CD4-positive, alpha-beta T cell treated with Interleukin-4 for 1 hour (primary cell): ENCODE measurements at regions not wholly inside any gene's neighbourhood (a gene's known extent, or its start where the extent isn't known, plus 50 kb on each side); places are given as distances from the start of the nearest gene placed in this dataset.

Source experiments
- DNase-seq, 2 donors: peaks; one replicate each; pipeline ENCODE4 v3.0.0-alpha.2; 2020 to 2022

DNA sequence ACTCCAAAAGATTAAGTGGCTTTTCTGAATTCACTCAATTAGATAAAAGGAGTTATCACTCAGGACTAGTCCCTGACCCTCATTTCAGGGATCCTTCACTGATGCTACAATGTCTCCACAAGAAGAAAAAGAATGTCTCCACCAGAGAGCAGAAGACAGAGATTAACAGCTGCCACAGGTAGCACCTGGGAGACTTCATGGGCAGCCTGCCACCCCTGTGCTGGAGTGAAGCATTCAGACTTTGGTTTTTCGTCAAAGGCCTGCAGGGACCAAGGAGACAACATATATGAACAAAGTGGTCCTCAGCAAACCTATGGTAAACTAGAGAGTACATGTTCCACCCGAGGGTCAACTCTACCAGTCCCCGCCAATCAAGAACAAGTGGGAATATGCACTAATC, 197.0 kb upstream of the ACVR2A start:
- DNase-seq: no peak

DNA sequence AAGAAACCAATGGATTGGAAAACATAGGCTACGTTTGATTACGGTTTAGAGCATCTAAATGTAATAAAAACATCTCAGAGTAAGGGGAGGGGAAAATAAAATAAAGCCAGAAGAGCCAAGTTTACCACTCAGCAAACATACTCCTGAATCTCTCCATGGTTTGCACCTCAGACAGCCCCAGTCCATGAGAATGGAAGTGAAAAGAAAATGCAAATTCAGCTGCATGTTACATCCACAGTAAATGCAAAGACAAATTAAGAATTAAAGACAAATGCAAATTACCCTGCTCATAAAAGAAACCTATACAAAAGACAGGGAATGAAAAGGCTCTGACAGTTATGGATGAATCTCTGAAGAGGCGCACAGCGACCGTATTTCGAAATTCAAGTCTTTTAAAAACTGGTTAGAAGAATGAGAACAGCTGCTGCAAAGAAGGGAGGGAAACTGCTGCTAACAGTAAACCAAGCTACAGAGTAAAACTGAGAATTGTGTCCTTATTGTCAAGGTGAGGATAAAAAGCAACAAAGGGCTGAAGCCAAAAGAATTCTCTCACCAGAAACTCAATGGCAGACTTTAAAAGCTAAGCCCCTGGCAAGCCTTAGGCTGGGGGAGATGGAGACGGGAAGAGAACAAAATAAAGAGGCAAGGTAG, 197.9 kb upstream of the ACVR2A start:
- DNase-seq: no peak

DNA sequence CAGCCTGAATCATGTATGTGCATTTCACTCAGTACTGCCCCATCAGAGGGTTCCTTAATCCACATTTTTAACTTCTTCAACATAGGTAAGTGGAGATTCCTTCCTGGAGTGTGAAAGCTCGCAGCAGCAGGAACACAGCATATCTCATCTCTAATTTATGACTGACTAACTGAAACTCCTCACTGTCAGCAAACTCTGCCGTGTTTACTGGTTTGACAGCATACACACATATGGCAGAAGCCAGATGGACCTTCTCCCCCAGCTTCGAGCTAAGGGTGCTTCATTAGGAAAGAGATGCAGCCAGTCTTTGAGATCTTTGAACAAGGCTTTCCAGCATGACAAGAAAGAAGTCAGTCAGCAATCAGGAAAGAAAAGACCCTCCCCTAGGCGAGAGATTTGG, 200.3 kb upstream of the ACVR2A start:
- DNase-seq: no peak

DNA sequence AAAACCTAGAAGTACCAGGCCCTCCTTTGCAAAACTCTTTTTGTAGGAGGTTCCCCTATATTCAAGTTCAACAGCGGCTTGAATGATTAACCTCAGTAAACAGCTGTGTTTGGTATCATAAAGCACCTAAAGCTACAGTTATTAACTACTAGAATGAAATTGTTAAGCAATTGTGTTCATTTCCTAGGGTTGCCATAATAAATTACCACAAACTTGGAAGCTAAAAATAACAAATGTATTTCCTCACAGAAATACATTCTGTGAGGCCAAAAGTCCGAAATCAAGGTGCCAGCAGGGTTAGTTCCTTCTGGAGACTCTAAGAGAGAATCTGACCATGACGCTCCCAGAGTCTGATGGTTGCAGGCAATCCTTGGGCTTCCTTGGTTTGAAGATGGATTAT, 202.1 kb upstream of the ACVR2A start:
- DNase-seq: no peak

DNA sequence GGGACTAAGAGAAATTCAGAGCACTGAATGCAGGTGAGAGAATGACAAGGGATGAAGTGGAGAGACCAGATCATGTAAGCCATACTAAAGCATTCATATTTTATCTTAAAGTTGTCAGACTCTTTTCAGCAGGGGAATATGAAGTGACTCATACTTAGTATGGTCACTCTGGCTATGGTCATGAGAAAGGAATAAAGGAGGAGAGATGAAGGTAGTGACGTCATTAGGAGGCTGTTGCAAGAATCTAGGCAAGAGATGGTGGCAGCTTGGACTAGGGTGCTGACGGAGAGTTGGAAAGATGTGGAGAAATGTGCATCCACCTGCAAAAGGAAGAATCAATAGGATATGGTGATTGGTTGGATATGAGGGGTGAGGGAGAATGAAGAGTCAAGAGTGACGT, 203.2 kb upstream of the ACVR2A start:
- no peak for DNase-seq

DNA sequence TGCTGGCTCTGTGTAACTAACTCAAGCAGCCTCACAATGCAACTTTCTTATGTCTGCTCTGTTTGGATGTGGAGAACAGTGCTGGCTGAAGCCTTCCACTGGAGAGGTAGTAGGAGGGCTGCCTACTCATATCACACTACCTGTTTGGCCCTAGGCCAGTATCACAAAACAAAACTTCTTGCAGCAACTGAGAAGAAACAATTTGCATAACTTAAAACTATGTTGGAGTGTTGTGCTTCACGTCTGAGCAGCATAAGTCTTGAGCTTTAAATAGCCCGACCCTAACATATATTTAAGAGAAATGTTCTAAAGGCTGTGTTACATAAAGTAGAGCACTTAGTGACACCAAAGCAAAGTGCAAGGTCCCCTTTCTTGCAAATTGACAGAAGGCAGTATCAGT, 204.9 kb upstream of the ACVR2A start:
- no peak for DNase-seq

DNA sequence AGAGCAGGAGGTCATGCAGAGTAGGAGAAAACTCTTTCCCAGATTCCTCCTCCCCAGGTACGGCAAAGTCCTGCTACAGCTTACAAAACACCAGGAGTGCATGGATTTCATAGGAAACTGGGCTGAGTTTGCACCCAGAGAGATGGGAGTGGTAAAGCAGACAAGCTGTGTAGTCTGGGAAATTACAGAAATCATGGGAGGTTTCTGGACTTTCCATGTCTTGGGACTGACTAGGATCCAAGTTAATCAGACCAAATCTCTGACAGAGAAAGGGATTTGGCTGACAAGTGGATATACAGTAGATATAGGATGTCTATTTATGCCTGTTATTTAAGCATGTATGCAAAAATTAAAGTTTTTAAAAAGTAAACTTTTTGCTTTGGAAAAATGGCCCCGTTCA, 205.4 kb upstream of the ACVR2A start:
- no peak for DNase-seq

DNA sequence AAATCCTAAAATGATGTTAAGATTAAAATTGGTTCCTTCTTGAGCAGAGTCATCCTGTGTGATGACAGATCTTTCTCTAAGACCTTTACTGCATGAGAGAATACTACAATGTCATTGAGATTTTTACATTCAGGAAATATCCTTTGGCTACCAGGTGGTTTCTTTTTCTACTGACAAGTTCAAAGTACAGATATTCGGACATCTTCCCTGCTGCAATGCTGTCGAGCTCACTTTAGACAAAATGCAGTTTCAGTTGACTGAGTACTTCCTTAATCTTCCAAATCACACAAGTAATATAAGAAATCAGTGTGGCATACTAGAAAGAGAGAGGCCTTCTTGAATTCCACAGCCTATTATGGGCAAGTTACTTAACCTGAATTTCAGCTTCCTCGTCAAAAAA, 207.9 kb upstream of the ACVR2A start:
- DNase-seq: no peak

DNA sequence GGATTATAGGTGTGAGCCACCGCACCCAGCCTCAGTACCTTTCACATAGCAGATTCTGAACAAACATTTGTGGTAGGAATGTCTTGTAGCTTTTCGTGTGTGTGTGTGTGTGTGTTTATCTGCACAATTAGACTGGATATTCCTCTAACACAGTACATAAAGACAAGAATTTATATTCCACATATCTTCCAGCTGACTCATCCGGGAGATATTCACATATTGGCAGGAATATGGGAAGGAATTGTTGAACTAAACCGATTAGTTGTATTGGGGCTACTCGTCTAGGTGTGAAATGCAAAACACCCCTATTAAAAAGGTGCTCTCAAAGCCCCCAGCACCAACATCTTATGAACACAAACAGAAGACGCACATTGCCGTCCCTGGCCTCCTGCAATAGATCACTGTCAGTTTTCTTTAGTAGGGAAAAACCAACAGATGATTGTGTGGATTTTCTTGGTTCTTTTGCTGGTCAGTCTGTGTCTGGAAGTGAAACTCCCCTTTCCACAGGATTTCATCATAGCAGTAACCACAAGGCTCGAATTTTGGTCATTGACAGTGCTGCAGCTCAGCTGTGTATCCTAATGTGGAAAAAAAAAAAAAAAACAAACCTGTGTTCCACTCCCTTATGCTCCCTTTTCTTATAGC, 208.5 kb upstream of the ACVR2A start:
- DNase-seq: peak in 1 of 2 donors; percentile 30

DNA sequence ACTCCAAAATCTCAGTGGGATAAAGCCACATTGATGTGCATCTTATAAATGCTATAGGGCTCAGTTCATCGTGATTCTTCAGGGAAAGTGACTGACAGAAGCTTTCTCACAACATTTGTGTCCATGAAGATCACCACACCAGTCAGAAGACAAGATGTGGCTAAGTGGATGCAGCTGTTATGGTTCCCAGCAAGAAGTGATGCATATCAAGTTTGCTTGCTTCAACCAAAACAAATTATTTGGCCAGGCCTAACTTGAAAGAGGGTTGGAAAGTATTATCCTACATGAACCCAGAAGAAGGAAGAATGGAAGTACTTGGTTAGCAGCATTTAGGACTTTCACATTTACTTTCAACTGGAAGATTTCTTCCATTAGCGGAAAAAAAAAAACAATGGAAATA, 210.0 kb upstream of the ACVR2A start:
- DNase-seq: no peak

DNA sequence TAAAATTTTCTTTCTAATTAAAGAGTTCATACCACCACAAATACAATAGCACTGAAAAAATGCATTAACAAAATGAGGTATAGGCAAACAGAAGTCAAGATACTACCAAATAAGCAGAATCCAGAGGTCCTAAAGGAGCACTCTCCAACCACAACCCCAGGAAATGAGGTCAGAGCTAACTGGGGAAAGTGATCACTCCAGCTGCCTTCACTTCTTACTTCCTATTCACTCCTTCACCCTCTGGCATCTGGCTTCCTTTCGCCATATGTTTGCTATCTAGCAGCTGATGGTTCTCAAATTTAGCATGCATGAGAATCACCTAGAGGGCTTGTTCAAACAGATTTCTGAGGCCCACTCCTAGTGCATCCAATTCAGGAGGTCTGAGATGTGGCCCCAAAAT, 212.6 kb upstream of the ACVR2A start:
- peak in 1 of 2 donors; percentile 13 for DNase-seq

DNA sequence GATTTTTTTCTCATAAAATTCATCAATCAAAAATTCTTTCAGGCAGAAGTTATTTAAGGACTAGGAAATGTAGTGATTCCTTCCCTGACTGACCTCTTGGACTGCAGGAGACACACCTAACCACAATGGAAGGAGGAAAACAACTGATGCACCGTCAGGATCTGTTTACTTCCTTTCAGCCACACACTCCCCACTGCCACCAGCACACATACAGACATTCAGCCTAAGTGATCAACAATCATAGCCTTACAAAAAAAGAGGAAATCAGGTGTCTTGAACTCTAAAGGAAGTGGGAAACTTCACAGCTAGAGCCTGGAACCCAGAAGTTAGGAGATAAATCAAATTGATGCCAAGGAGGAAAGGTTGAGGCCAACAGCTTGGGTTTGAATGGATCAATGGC, 213.5 kb upstream of the ACVR2A start:
- DNase-seq: no peak

DNA sequence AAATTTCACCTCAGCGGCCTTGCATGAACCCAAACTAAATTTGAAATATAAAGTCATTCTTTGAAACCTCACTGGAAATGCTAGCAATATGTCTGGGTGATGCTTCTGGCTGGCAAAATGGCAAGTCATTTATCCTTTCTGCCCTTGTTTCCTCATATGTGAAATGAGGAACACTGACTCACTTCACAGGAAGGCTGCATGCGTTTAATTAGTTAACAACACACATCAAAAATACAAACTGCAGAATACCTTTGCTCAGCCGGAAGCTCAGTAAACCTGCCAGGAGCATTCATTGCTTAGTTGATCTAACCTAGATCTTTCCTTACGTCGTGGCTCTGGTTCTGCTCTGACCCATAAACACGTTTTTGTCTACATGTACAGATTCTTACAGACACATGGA, 214.2 kb upstream of the ACVR2A start:
- DNase-seq: peak; percentile 11 to 38

DNA sequence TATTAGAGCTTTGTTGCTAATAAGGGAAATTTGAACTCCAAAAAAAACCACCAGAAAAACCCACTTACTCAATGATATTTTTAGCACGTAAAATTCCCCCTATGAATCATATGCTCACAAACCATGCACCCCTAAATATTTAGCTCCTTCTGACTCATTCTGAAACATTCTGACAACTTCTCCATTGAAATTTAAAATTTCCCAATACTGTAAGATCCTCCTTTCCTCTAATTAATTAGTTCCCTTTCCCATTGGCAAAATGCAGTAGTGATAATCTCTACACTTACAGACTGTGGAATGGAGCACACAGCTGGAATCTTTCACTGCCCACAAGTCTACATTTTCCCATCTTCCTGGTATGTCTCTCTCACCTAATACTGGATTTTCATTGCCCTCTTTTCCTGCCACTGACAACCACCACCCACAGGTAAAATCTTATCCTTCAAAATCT, 215.8 kb upstream of the ACVR2A start:
- peak in 1 of 2 donors; percentile 22 for DNase-seq

DNA sequence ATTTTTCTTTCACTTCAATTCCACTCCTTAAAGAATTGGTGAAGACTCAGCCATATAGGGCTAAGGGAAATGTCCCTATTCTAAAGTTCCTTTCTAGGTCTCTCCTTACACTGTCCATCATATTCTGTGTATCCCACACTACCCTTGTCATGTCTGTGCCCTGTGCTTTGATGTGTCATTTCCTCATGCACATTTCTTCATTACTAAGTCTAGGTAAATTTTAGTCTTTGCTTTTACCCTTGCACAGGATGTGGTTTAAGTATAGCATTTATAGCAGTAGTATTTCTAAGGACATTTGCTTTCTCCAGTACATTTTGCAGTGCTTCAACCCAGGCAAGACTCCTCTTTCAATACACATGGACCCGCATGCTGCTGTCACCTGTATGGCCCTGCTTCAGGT, 221.5 kb upstream of the ACVR2A start:
- DNase-seq: peak in 1 of 2 donors; percentile 46

DNA sequence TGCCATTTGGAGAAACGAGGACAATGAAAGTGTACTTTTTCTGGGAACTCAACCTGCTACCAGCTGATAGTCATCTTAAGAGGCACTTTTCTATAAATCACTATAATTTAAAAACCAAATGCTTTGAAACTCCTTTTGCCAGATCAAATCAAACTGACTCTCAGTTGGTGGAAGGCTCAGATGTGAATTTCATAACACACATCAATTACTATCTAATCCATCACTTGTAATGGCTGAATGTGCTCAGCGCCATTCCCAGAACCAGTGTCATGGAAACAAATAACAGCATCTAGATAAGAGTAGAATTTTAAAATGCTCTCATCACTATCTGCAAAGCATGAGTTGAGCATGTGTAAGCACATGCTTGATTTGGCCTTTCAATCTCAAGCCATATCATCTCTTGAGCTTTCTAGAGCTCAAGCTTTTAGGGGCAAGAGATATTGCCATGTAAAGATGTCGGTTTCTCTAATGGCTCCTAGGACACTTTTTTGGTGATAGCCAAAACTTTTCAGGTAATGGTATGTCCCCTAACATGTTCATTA, 223.1 kb upstream of the ACVR2A start:
- no peak for DNase-seq

DNA sequence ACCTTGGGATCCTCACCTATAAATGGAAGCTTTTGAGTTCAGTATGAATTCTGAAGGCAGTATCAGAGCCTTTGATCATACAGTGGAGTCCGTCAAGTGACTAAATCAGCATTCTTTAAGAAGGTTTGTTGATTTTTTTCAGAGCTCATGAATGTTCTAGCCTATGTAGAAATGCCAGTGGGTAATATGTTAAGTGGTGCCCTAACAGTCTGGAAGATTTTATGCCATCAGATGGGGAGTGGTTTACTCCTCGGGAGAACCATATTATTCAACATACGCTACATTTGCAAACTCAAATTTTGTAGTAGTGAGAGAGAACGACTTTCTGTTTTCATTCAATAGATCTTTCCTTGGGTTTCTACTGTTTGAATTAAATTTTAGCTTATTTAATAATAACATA, 225.0 kb upstream of the ACVR2A start:
- no peak for DNase-seq

DNA sequence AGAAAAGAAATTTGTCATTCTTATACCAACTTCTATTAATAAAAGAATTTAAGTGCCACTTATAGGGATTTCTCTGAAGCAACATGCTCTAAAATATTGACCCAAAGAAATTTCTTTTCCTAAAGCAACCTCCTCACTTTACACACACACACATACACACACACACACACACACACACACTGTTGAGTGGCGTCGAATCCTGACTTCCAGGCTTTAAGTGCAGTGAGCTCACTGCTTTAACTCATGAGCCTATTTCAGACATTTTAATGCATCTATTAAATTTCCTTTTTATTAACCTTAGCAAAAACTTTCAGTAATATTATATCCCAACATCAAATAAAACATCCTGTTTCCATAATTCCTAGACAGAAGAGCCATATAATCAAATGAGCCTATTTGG, 229.1 kb upstream of the ACVR2A start:
- DNase-seq: no peak

DNA sequence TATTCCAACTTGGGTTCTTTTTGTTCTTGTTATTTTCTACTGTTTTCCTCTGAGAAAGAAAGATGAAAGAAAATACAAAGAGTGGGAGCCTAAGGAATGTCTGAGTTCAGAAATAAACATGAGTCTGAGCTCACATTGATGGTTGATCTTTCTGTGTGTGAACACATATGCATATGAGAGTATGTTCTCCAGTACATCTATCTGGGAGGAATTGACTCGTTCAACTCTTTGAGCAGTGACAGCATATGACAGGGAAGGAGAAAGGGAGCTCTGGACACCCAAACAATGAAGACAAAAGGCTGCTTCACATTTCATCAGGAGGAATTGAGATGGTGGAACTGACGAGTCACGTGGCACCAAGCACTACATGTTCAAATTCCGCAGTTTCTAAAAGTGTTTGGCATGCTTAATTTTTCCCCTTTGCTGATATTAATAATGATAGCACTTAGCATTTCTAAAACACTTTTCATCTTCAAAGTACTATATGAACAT, 229.8 kb upstream of the ACVR2A start:
- no peak for DNase-seq

DNA sequence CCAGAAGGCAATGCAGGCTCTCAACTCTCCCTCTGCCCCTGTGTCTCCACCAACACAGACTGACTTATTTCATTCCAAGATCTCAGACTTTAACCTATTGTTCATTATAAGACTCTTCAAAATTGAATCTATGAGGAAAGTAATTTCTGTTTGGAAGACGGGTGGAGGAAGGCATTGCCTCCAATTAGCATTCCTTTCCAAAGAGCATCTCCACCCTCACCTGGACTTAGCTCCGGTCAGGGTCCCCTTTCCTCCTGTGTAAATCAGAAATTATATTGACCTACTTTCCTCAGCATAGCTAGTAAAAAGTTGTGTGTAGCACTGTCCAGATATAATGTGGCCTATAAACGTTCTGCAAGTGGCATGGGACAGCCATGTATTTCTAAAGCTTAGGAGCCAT, 230.4 kb upstream of the ACVR2A start:
- no peak for DNase-seq

DNA sequence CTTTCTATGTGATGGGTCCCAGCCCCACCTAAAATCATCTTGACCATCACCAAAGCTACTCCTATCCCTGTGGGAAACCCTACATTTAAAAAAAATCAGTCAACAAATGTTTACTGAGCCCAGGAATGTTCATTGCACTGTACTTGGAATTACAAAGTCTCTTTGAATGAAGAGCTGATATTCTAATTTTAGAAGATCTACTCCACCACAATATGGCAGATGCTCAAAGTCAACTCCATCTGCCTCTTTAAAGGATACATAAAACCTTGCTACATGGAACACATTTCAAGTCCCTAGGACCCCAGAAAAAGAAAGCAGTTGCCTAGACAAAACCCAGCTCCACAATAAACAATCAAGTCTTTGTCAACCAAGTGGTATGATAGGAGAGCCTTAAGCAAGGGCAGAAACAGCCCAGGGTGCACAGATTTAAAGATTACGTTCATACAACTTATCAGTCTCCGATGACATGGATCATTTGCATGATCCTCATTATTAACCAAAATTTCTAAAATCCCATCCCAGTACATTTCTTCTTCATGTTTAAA, 234.3 kb upstream of the ACVR2A start:
- no peak for DNase-seq

DNA sequence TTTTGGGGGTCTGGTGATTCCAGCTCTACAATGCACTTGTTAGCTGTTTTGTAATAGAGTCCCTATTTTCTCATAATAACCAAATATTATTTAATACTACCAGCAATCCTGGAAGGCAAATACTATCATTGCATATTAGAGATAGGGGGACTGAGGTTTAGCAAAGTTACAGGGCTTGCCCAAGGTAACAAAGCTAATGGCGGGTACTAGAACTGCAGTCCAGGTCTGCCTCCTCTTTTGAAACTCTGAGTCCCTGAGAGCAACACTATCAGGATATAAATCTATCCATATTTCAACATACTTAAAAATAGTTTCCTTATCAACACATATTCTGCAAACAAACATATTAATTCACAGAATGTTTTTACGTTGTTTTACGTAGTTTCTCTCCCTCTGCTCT, 235.5 kb upstream of the ACVR2A start:
- no peak for DNase-seq

DNA sequence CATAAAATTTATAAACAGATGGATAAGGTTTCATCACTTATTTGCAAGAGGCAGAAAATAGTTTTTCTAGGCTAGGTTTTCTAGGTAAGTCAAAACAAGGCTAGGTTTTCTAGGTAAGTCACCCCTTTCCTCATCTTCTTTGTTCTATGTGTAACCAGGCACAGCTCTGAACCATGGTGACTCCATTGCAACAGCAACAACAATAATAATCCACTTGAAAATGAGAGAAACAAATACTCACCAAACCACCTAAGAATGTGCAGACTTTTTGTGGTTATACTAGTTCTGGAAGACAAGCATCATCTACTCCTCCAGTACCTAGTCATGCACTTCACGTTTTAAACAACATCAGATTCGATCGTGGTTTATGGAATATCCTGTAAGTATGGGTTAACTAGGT, 237.4 kb upstream of the ACVR2A start:
- DNase-seq: no peak

DNA sequence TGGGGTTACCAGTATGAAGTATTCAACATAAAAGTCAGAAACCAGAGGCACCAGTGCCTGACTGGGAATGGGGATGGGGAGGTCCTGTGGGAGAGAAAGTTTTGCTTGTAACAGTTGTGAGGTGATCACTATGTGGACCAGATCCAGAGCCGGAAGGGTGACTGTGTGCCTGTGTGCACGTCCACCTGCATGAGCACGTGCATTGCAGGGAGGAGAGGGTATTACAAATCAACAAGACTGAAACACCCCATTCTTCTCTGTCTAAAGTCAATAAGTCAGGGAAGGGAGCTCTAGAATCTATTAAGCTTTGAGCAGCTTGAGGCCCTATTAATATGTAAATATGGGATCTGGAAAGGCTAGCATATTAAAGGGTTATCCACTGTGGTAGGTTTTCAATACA, 241.0 kb upstream of the ACVR2A start:
- DNase-seq: no peak
